Activated CD4-positive, alpha-beta T cell treated with anti-CD3 and anti-CD28 coated beads, Interleukin-2, Interleukin-6, amounts not matched to agents 100 ng/mL and 50 ng/mL, durations not matched to agents 16 hours and 8 hours (primary cell): ENCODE measurements at regions not wholly inside any gene's neighbourhood (a gene's known extent, or its start where the extent isn't known, plus 50 kb on each side); places are given as distances from the start of the nearest gene placed in this dataset.
A peak's percentile ranks its signal among the peaks of the same experiment; 100 is the strongest.

Experiments used
- DNase-seq: peaks from one replicate; pipeline ENCODE4 v3.0.0-alpha.2; 2020

GRCh38 chr18:56115071-56116015, 523.0 kb downstream of the TXNL1 start:
- no peak for DNase-seq

GRCh38 chr18:56112984-56113383, 525.0 kb upstream of the TCF4 start:
- DNase-seq, result no peak

- DNase-seq, result peak; percentile 85
Observed at GRCh38 chr18:56112013-56112749, 524.2 kb upstream of the TCF4 start.

- no peak for DNase-seq
Observed at GRCh38 chr18:56109757-56110156, 521.8 kb upstream of the TCF4 start.

- DNase-seq, result no peak
Observed at GRCh38 chr18:56108478-56109367, 520.7 kb upstream of the TCF4 start.

- DNase-seq, result no peak
Observed at GRCh38 chr18:56107821-56108477, 520.0 kb upstream of the TCF4 start.

- no peak for DNase-seq
Observed at GRCh38 chr18:56100090-56100722, 512.2 kb upstream of the TCF4 start.

GRCh38 chr18:56097621-56098020, 509.6 kb upstream of the TCF4 start:
- DNase-seq, result no peak

- DNase-seq, result no peak
Observed at GRCh38 chr18:56096861-56097260, 508.9 kb upstream of the TCF4 start.

GRCh38 chr18:56089612-56090258, 501.7 kb upstream of the TCF4 start:
- DNase-seq, result no peak

GRCh38 chr18:56086786-56087185, 498.8 kb upstream of the TCF4 start:
- no peak for DNase-seq

GRCh38 chr18:56086176-56086575, 498.2 kb upstream of the TCF4 start:
- DNase-seq, result no peak

GRCh38 chr18:56085551-56085950, 497.6 kb upstream of the TCF4 start:
- no peak for DNase-seq

GRCh38 chr18:56083523-56084287, 495.7 kb upstream of the TCF4 start:
- no peak for DNase-seq

- DNase-seq, result no peak
Observed at GRCh38 chr18:56083097-56083521, 495.1 kb upstream of the TCF4 start.

GRCh38 chr18:56076723-56077122, 488.7 kb upstream of the TCF4 start:
- no peak for DNase-seq

- no peak for DNase-seq
Observed at GRCh38 chr18:56068701-56069100, 480.7 kb upstream of the TCF4 start.

- DNase-seq, result no peak
Observed at GRCh38 chr18:56067969-56068671, 480.1 kb upstream of the TCF4 start.

GRCh38 chr18:56067214-56067894, 479.4 kb upstream of the TCF4 start:
- DNase-seq, result no peak
